GM12878 (cell line): ENCODE measurements at regions not wholly inside any gene's neighbourhood (a gene's known extent, or its start where the extent isn't known, plus 50 kb on each side); places are given as distances from the start of the nearest gene placed in this dataset.

Source experiments
- ATAC-seq: fragments of 200-7000 bp; cut with Tn5 transposase; 3 replicates; pipeline ENCODE4 v1.9.1; 2020; ENCODE audit warnings: mild to moderate bottlenecking, moderate library complexity
- BruUV-seq: library from RNA; stranded (reverse); fragments of 400-500 nt; replicated peaks from 2 replicates; lab custom pipeline; 2021; lab: Mats Ljungman, UMichigan
- CTCF ChIA-PET: fragments of 300-600 bp; sonication (Branson Sonifier 250); formaldehyde crosslinking; extraction: SDS; loops from one replicate; lab custom pipeline; 2021; ENCODE audit warnings: inconsistent platforms; lab: Yijun Ruan, JAX
- POLR2A ChIA-PET: fragments of 350-600 bp; formaldehyde crosslinking; extraction: SDS; loops from one replicate; lab custom pipeline; 2021; ENCODE audit warnings: inconsistent platforms; lab: Charles Lee
- RAD21 ChIA-PET: fragments of 300-600 bp; sonication (Branson Sonifier 250); formaldehyde crosslinking; loops from one replicate; lab custom pipeline; 2023; ENCODE audit warnings: antibody characterized with exemption; ENCODE audit not compliant: unreplicated experiment; lab: Charles Lee
- SMC1A ChIA-PET: fragments of 300-600 bp; sonication (Branson Sonifier 250); formaldehyde crosslinking; loops from one replicate; lab custom pipeline; 2023; ENCODE audit not compliant: unreplicated experiment, uncharacterized antibody; lab: Charles Lee
- DNase-seq: peaks from one replicate; pipeline ENCODE4 v3.0.0-alpha.2; 2011; ENCODE audit warnings: low read depth, low spot score
- FAIRE-seq: peaks from 3 replicates; lab custom pipeline; 2011; peaks lifted over from hg19 to GRCh38; lab: Jason Lieb, UNC
- H2AFZ ChIP-seq: 2 replicates; pipeline ENCODE4 v1.6.0; 2011; ENCODE audit warnings: low read depth, low read length, control low read depth; ENCODE audit not compliant: control insufficient read depth
- H3K27ac ChIP-seq: 2 replicates; pipeline ENCODE4 v1.5.1; 2011; ENCODE audit warnings: control low read depth; ENCODE audit not compliant: control insufficient read depth, insufficient read depth
- H3K27me3 ChIP-seq, 2 experiments: replicated peaks in 1 of 2; 2 replicates each; pipeline versions ENCODE4 v1.6.0 to v1.6.1; 2011; ENCODE audit warnings: low read length in 1 of 2; ENCODE audit not compliant: control insufficient read depth in 2 of 2, insufficient read depth in 2 of 2
- H3K36me3 ChIP-seq, 2 experiments: 2 replicates each; pipeline ENCODE4 v1.5.1; 2011; ENCODE audit warnings: low read length in 1 of 2; ENCODE audit not compliant: control insufficient read depth in 2 of 2, insufficient read depth in 2 of 2
- H3K4me1 ChIP-seq: 2 replicates; pipeline ENCODE4 v1.6.1; 2011; ENCODE audit warnings: mild to moderate bottlenecking, low read length, moderate library complexity, mixed read lengths; ENCODE audit not compliant: control insufficient read depth, insufficient read depth
- H3K4me2 ChIP-seq: 2 replicates; pipeline ENCODE4 v1.6.0; 2011; ENCODE audit warnings: control low read depth; ENCODE audit not compliant: control insufficient read depth, insufficient read depth
- H3K4me3 ChIP-seq: fragments of 200-600 bp; sonication (generic); 2 replicates; pipeline ENCODE4 v1.5.1; 2016
- H3K79me2 ChIP-seq: 2 replicates; pipeline ENCODE4 v1.6.0; 2011; ENCODE audit warnings: low read length; ENCODE audit not compliant: control insufficient read depth, insufficient read depth
- H3K9ac ChIP-seq: 2 replicates; pipeline ENCODE4 v1.8.0; 2011; ENCODE audit warnings: low read length, control low read depth, mixed read lengths; ENCODE audit not compliant: control insufficient read depth, insufficient read depth
- H3K9me3 ChIP-seq: replicated peaks from 3 replicates; pipeline ENCODE4 v1.5.1; 2011; ENCODE audit warnings: mild to moderate bottlenecking, low read length; ENCODE audit not compliant: control insufficient read depth, insufficient read depth
- H4K20me1 ChIP-seq: 2 replicates; pipeline ENCODE4 v1.6.0; 2011; ENCODE audit not compliant: control insufficient read depth, insufficient read depth
- ATF7 ChIP-seq: fragments of 450-650 bp; IDR thresholded peaks from 2 replicates; pipeline ENCODE4 v1.6.1; 2016; ENCODE audit warnings: low read depth, mild to moderate bottlenecking
- BCLAF1 ChIP-seq: fragments of 450-650 bp; IDR thresholded peaks from 2 replicates; pipeline ENCODE4 v1.6.1; 2017; ENCODE audit warnings: antibody characterized with exemption, mild to moderate bottlenecking, moderate library complexity
- CUX1 ChIP-seq: IDR thresholded peaks from 2 replicates; pipeline ENCODE4 v1.6.1; 2012; ENCODE audit warnings: improper control_type of control experiment, low read depth, low read length; ENCODE audit not compliant: insufficient replicate concordance
- EGR1 ChIP-seq, 2 experiments: IDR thresholded peaks; 1 replicate in 1 of 2; 2 replicates in 1 of 2; pipeline ENCODE4 v1.6.1; 2011 to 2012; ENCODE audit warnings: low read depth in 2 of 2, low read length in 2 of 2, borderline replicate concordance in 1 of 2, mild to moderate bottlenecking in 1 of 2, moderate library complexity in 1 of 2
- FOS ChIP-seq: IDR thresholded peaks from 3 replicates; pipeline ENCODE4 v1.6.1; 2011; ENCODE audit warnings: borderline replicate concordance; ENCODE audit not compliant: insufficient read length; ENCODE audit errors: extremely low read depth
- IKZF2 ChIP-seq, 2 experiments: fragments of 450-650 bp; IDR thresholded peaks; 2 replicates each; pipeline ENCODE4 v1.6.1; 2017; ENCODE audit warnings: mild to moderate bottlenecking in 2 of 2, moderate library complexity in 2 of 2
- IRF4 ChIP-seq: IDR thresholded peaks from 2 replicates; pipeline ENCODE4 v1.6.1; 2011; ENCODE audit warnings: low read depth, low read length
- NFYB ChIP-seq: IDR thresholded peaks from 2 replicates; pipeline ENCODE4 v1.6.1; 2011; ENCODE audit warnings: low read depth, mild to moderate bottlenecking, low read length, improper control_type of control experiment, moderate library complexity; ENCODE audit not compliant: insufficient read depth
- NR2F1 ChIP-seq: fragments of 450-650 bp; conservative IDR thresholded peaks from 2 replicates; pipeline ENCODE4 v1.6.1; 2017; ENCODE audit warnings: mild to moderate bottlenecking
- PAX5 ChIP-seq: IDR thresholded peaks from 2 replicates; pipeline ENCODE4 v1.6.1; 2011; ENCODE audit warnings: low read depth, low read length, borderline replicate concordance
- RAD51 ChIP-seq: fragments of 450-650 bp; IDR thresholded peaks from 2 replicates; pipeline ENCODE4 v1.6.1; 2016; ENCODE audit warnings: moderate library complexity, mild to moderate bottlenecking, inconsistent platforms
- RBBP5 ChIP-seq: fragments of 200-600 bp; sonication (generic); conservative IDR thresholded peaks from 2 replicates; pipeline ENCODE4 v1.6.1; 2016
- ZZZ3 ChIP-seq: IDR thresholded peaks from 2 replicates; pipeline ENCODE4 v1.6.1; 2011; ENCODE audit warnings: low read depth; ENCODE audit not compliant: control insufficient read depth, insufficient read length
- WGBS: methylation state at CpG from one replicate; pipeline ENCODE4 v1.1.6; 2016; ENCODE audit warnings: low lambda C conversion rate; ENCODE audit not compliant: insufficient replicate concordance, insufficient coverage; ENCODE audit errors: missing lambda C conversion rate; 5-methylcytosine and 5-hydroxymethylcytosine counted together
- in situ Hi-C: fragments of 300-500 bp; cut with MboI; formaldehyde crosslinking; loops from 9 replicates; pipeline ENCODE4 v1.14.3; 2018; ENCODE audit warnings: mixed read lengths
- intact Hi-C: fragments of 100-400 bp; cut with micrococcal nuclease; formaldehyde crosslinking; loops from one replicate; pipeline ENCODE4 v1.14.2; 2022; ENCODE audit not compliant: unreplicated experiment
- TF ChIP-seq, protein P1 (sequence below): fragments of 450-650 bp; IDR thresholded peaks from 2 replicates; pipeline ENCODE4 v1.6.1; 2017; ENCODE audit warnings: mild to moderate bottlenecking, moderate library complexity

GRCh38 chr22:34798605-34799004, 267.4 kb upstream of the ISX start:
- Histone ChIP-seq H4K20me1 (no peaks in the 10 kb centered on the region), H2AFZ (no peak overlapping the region), H3K27ac (no peak overlapping the region), H3K4me1 (no peaks in the 10 kb centered on the region), H3K79me2 (no peaks in the 10 kb centered on the region), H3K27me3 (peaks cover 0 to 2% of the 10 kb centered on the region in 2 experiments; a peak in 1 of 4 replicates), H3K4me2 (no peak overlapping the region), H3K9me3 (no peaks in the 10 kb centered on the region), H3K4me3 (no peak overlapping the region), H3K36me3 (no peaks in the 10 kb centered on the region), H3K9ac (no peak overlapping the region)
- ATAC-seq (no peak), DNase-seq (no peak), FAIRE-seq (no peak)
- intact Hi-C loops (no loop called here), in situ Hi-C loops (no loop called here)
- SMC1A ChIA-PET = no interaction called here
- CTCF ChIA-PET = no interaction called here
- WGBS = 2% methylated on average over 3 of the region's 3 CpGs
- RAD21 ChIA-PET = no interaction called here
- BruUV-seq = no TSS peak
- POLR2A ChIA-PET = no interaction called here
- TF ChIP-seq, protein P1, sequence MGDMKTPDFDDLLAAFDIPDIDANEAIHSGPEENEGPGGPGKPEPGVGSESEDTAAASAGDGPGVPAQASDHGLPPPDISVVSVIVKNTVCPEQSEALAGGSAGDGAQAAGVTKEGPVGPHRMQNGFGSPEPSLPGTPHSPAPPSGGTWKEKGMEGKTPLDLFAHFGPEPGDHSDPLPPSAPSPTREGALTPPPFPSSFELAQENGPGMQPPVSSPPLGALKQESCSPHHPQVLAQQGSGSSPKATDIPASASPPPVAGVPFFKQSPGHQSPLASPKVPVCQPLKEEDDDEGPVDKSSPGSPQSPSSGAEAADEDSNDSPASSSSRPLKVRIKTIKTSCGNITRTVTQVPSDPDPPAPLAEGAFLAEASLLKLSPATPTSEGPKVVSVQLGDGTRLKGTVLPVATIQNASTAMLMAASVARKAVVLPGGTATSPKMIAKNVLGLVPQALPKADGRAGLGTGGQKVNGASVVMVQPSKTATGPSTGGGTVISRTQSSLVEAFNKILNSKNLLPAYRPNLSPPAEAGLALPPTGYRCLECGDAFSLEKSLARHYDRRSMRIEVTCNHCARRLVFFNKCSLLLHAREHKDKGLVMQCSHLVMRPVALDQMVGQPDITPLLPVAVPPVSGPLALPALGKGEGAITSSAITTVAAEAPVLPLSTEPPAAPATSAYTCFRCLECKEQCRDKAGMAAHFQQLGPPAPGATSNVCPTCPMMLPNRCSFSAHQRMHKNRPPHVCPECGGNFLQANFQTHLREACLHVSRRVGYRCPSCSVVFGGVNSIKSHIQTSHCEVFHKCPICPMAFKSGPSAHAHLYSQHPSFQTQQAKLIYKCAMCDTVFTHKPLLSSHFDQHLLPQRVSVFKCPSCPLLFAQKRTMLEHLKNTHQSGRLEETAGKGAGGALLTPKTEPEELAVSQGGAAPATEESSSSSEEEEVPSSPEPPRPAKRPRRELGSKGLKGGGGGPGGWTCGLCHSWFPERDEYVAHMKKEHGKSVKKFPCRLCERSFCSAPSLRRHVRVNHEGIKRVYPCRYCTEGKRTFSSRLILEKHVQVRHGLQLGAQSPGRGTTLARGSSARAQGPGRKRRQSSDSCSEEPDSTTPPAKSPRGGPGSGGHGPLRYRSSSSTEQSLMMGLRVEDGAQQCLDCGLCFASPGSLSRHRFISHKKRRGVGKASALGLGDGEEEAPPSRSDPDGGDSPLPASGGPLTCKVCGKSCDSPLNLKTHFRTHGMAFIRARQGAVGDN = no peak
- TF ChIP-seq IKZF2 (IDR thresholded peaks at IDR 0.05) = no peak
- no peak for TF ChIP-seq ATF7
- no peak for TF ChIP-seq FOS
- no peak for TF ChIP-seq BCLAF1
- TF ChIP-seq RAD51 = no peak
- TF ChIP-seq PAX5 = no peak
- TF ChIP-seq RBBP5 = no peak
- TF ChIP-seq IRF4 = no peak
- no peak for TF ChIP-seq NFYB
- no peak for TF ChIP-seq EGR1 (IDR thresholded peaks at IDR 0.05; ENCODE audit: borderline replicate concordance in 1 of 2, low read depth in 2 of 2, low read length in 2 of 2)
- TF ChIP-seq CUX1 = no peak
- TF ChIP-seq NR2F1 = no peak
- TF ChIP-seq ZZZ3 = no peak
